ENCODE measurements at regions not wholly inside any gene's neighbourhood (a gene's known extent, or its start where the extent isn't known, plus 50 kb on each side); places are given as distances from the start of the nearest gene placed in this dataset.

GRCh38 chr15:93359425-93360131 lies 270.6 kb upstream of the RGMA start:
- no peaks in the 10 kb centered on the region; the same call in 1 of the 2 replicates for H4K20me1 ChIP-seq (replicated peaks; ENCODE audit: control insufficient read depth, insufficient read depth, low read length)
- intact Hi-C loops (cut with micrococcal nuclease): no loop called here

GRCh38 chr15:93359060-93359408 lies 270.0 kb upstream of the RGMA start:
- Histone ChIP-seq H3K9ac (ENCODE audit: insufficient read depth in 1 of 2, low read depth in 2 of 2, low read length in 2 of 2) (no peak overlapping the region), H3K4me2 (ENCODE audit: insufficient read depth, low read length) (no peak overlapping the region), H3K27me3 (ENCODE audit: control insufficient read depth in 2 of 2, insufficient read depth in 2 of 2, low read length in 2 of 2) (peaks cover 0 to 7% of the 10 kb centered on the region in 2 experiments; a peak in 1 of 5 replicates), H4K20me1 (replicated peaks; ENCODE audit: control insufficient read depth, insufficient read depth, low read length) (no peaks in the 10 kb centered on the region; the same call in 1 of the 2 replicates), H3K27ac (ENCODE audit: extremely low read depth, low read depth, low read length) (no peak overlapping the region), H3K4me1 (replicated peaks in 1 of 2; ENCODE audit: control insufficient read depth in 2 of 2, insufficient read depth in 2 of 2, low read length in 2 of 2) (no peaks in the 10 kb centered on the region), H3K36me3 (ENCODE audit: control insufficient read depth, insufficient read depth, low read length) (no peaks in the 10 kb centered on the region), H3K9me3 (replicated peaks; ENCODE audit: control insufficient read depth, insufficient read depth, low read depth, low read length) (no peaks in the 10 kb centered on the region), H3K4me3 (no peak overlapping the region), H3K9me1 (ENCODE audit: control insufficient read depth, insufficient read depth, low read length) (no peaks in the 10 kb centered on the region), H3K79me2 (ENCODE audit: control insufficient read depth, insufficient read depth, low read length) (no peaks in the 10 kb centered on the region), H2AFZ (ENCODE audit: low read depth, low read length) (no peak overlapping the region)
- in situ Hi-C loops (cut with MboI): no loop called here
- no TSS peak for BruUV-seq (replicated peaks)
- FAIRE-seq (no peak), DNase-seq (ENCODE audit: extremely low read depth in 1 of 4, low spot score in 3 of 4) (no peak), ATAC-seq (no peak)
- ChIA-PET POLR2A (no interaction called here), CTCF (ENCODE audit: low intra/inter-chr PET ratio) (no interaction called here)
- WGBS (ENCODE audit: insufficient coverage, low coverage, missing lambda C conversion rate): 5% methylated on average over 6 of the region's 6 CpGs
- intact Hi-C loops (cut with micrococcal nuclease): no loop called here
- TF ChIP-seq BCL6 (CRISPR knock-in tag; IDR thresholded peaks at IDR 0.05) (no peak), BCLAF1 (IDR thresholded peaks at IDR 0.05; ENCODE audit: borderline replicate concordance in 1 of 2, control insufficient read depth in 1 of 2, low read depth in 2 of 2, low read length in 1 of 2) (no peak), ZKSCAN1 (IDR thresholded peaks at IDR 0.05; ENCODE audit: low read depth, low read length) (no peak), RBFOX2 (IDR thresholded peaks at IDR 0.05; ENCODE audit: low read depth, low read length) (no peak), ZC3H4 (CRISPR knock-in tag; IDR thresholded peaks at IDR 0.05; ENCODE audit: borderline replicate concordance) (no peak), NCOR1 (IDR thresholded peaks at IDR 0.05) (no peak), SRSF9 (IDR thresholded peaks at IDR 0.05; ENCODE audit: borderline replicate concordance, low read depth, low read length) (no peak), KLF10 (CRISPR knock-in tag; IDR thresholded peaks at IDR 0.05) (no peak), PBX2 (CRISPR knock-in tag; IDR thresholded peaks at IDR 0.05; ENCODE audit: low read depth) (no peak), PBX2 (tag; conservative IDR thresholded peaks at IDR 0.05; ENCODE audit: low read depth) (no peak)

More at GRCh38 chr15:93359425-93360131, 270.6 kb upstream of the RGMA start:
- in situ Hi-C loops (cut with MboI): no loop called here
- Histone ChIP-seq H3K4me1 (replicated peaks in 1 of 2; ENCODE audit: control insufficient read depth in 2 of 2, insufficient read depth in 2 of 2, low read length in 2 of 2) (no peaks in the 10 kb centered on the region), H3K27me3 (ENCODE audit: control insufficient read depth in 2 of 2, insufficient read depth in 2 of 2, low read length in 2 of 2) (peaks cover 0 to 7% of the 10 kb centered on the region in 2 experiments; a peak in 1 of 5 replicates), H3K27ac (ENCODE audit: extremely low read depth, low read depth, low read length) (no peak overlapping the region), H3K9ac (ENCODE audit: insufficient read depth in 1 of 2, low read depth in 2 of 2, low read length in 2 of 2) (no peak overlapping the region), H3K4me2 (ENCODE audit: insufficient read depth, low read length) (no peak overlapping the region), H3K4me3 (no peak overlapping the region), H3K36me3 (ENCODE audit: control insufficient read depth, insufficient read depth, low read length) (no peaks in the 10 kb centered on the region), H2AFZ (ENCODE audit: low read depth, low read length) (no peak overlapping the region), H3K9me1 (ENCODE audit: control insufficient read depth, insufficient read depth, low read length) (no peaks in the 10 kb centered on the region), H3K79me2 (ENCODE audit: control insufficient read depth, insufficient read depth, low read length) (no peaks in the 10 kb centered on the region), H3K9me3 (replicated peaks; ENCODE audit: control insufficient read depth, insufficient read depth, low read depth, low read length) (no peaks in the 10 kb centered on the region)
- ATAC-seq (no peak), DNase-seq (ENCODE audit: extremely low read depth in 1 of 4, low spot score in 3 of 4) (no peak), FAIRE-seq (no peak)
- TF ChIP-seq SUPT5H (IDR thresholded peaks at IDR 0.05): no peak
- WGBS (ENCODE audit: insufficient coverage, low coverage, missing lambda C conversion rate): under 1% methylated on average over 14 of the region's 15 CpGs
- ChIA-PET CTCF (ENCODE audit: low intra/inter-chr PET ratio) (no interaction called here), POLR2A (no interaction called here)
- BruUV-seq (replicated peaks): no TSS peak

Measured in K562 (cell line).